HEK293 (cell line): ENCODE measurements at regions not wholly inside any gene's neighbourhood (a gene's known extent, or its start where the extent isn't known, plus 50 kb on each side); places are given as distances from the start of the nearest gene placed in this dataset.

Experiments used
- CTCF ChIA-PET: fragments of 350-600 bp; formaldehyde crosslinking; extraction: SDS; loops from one replicate; lab custom pipeline; 2021; ENCODE audit warnings: antibody characterized with exemption; lab: Yijun Ruan, JAX
- POLR2A ChIA-PET: fragments of 300-600 bp; formaldehyde crosslinking; extraction: SDS; loops from one replicate; lab custom pipeline; 2020; ENCODE audit warnings: antibody characterized with exemption, inconsistent platforms; lab: Yijun Ruan, JAX
- H3K27ac ChIP-seq: fragments of 200-500 bp; sonication (Bioruptor generic); 2 replicates; pipeline ENCODE4 v1.5.1; 2014; ENCODE audit warnings: low read depth, low read length, control low read depth, inconsistent platforms; ENCODE audit errors: extremely low read depth
- H3K36me3 ChIP-seq, 2 experiments: fragments of 200-500 bp in 1 of 2; sonication (Bioruptor generic) in 1 of 2; 1 replicate in 1 of 2; 2 replicates in 1 of 2; pipeline ENCODE4 v1.5.1; 2014 to 2017; ENCODE audit warnings: inconsistent platforms in 2 of 2, low read length in 2 of 2; ENCODE audit not compliant: control insufficient read depth in 2 of 2, insufficient read depth in 1 of 2
- H3K4me1 ChIP-seq: fragments of 200-500 bp; sonication (Bioruptor generic); 2 replicates; pipeline ENCODE4 v1.5.1; 2014; ENCODE audit warnings: mild to moderate bottlenecking, low read length, inconsistent platforms; ENCODE audit not compliant: control insufficient read depth, insufficient read depth
- H3K4me3 ChIP-seq: 2 replicates; pipeline ENCODE4 v1.5.1; 2011; ENCODE audit warnings: low read depth, mild to moderate bottlenecking, control low read depth, low read length, moderate library complexity
- H3K9me3 ChIP-seq: fragments of 200-500 bp; sonication (Bioruptor generic); 2 replicates; pipeline ENCODE4 v1.5.1; 2014; ENCODE audit warnings: low read depth, low read length, inconsistent platforms; ENCODE audit not compliant: control insufficient read depth, insufficient read depth
- BCL6B ChIP-seq: fragments of 450-650 bp; formaldehyde crosslinking; IDR thresholded peaks from 2 replicates; pipeline ENCODE4 v1.5.1; 2017; ENCODE audit warnings: missing biosample characterization, missing genetic modification characterization
- GLIS1 ChIP-seq: fragments of 450-650 bp; formaldehyde crosslinking; IDR thresholded peaks from 2 replicates; pipeline ENCODE4 v1.5.1; 2016; ENCODE audit warnings: missing biosample characterization, missing genetic modification characterization
- PRDM10 ChIP-seq: fragments of 450-650 bp; formaldehyde crosslinking; IDR thresholded peaks from 2 replicates; pipeline ENCODE4 v1.5.1; 2016; ENCODE audit warnings: missing biosample characterization, missing genetic modification characterization
- SALL2 ChIP-seq: fragments of 450-650 bp; formaldehyde crosslinking; IDR thresholded peaks from 2 replicates; pipeline ENCODE4 v1.5.0; 2017; ENCODE audit warnings: missing biosample characterization, mild to moderate bottlenecking, missing genetic modification characterization, borderline replicate concordance
- SP3 ChIP-seq: fragments of 450-650 bp; formaldehyde crosslinking; IDR thresholded peaks from 2 replicates; pipeline ENCODE4 v1.5.1; 2016; ENCODE audit warnings: missing biosample characterization, missing genetic modification characterization
- WT1 ChIP-seq: fragments of 450-650 bp; formaldehyde crosslinking; IDR thresholded peaks from 2 replicates; pipeline ENCODE4 v1.5.1; 2016; ENCODE audit warnings: missing biosample characterization, missing genetic modification characterization
- ZBTB10 ChIP-seq: fragments of 450-650 bp; formaldehyde crosslinking; IDR thresholded peaks from 2 replicates; pipeline ENCODE4 v1.5.1; 2016; ENCODE audit warnings: missing biosample characterization, missing genetic modification characterization
- ZBTB11 ChIP-seq: fragments of 450-650 bp; formaldehyde crosslinking; conservative IDR thresholded peaks from 2 replicates; pipeline ENCODE4 v1.5.1; 2016; ENCODE audit warnings: low read depth, missing biosample characterization, missing genetic modification characterization
- ZBTB48 ChIP-seq: fragments of 450-650 bp; formaldehyde crosslinking; IDR thresholded peaks from 2 replicates; pipeline ENCODE4 v1.5.1; 2016; ENCODE audit warnings: missing biosample characterization, missing genetic modification characterization
- ZNF138 ChIP-seq: fragments of 450-650 bp; formaldehyde crosslinking; IDR thresholded peaks from 2 replicates; pipeline ENCODE4 v1.5.1; 2016; ENCODE audit warnings: missing biosample characterization, missing genetic modification characterization, borderline replicate concordance
- ZNF555 ChIP-seq: fragments of 450-650 bp; formaldehyde crosslinking; conservative IDR thresholded peaks from 2 replicates; pipeline ENCODE4 v1.5.1; 2017; ENCODE audit warnings: missing biosample characterization, mild to moderate bottlenecking, missing genetic modification characterization, inconsistent platforms
- ZNF670 ChIP-seq: fragments of 450-650 bp; formaldehyde crosslinking; IDR thresholded peaks from 2 replicates; pipeline ENCODE4 v1.5.1; 2016; ENCODE audit warnings: missing biosample characterization, missing genetic modification characterization, low read depth
- ZNF837 ChIP-seq: fragments of 450-650 bp; formaldehyde crosslinking; IDR thresholded peaks from 2 replicates; pipeline ENCODE4 v1.5.1; 2016; ENCODE audit warnings: missing biosample characterization, missing genetic modification characterization
- ZSCAN23 ChIP-seq: fragments of 450-650 bp; formaldehyde crosslinking; IDR thresholded peaks from 2 replicates; pipeline ENCODE4 v1.5.1; 2016; ENCODE audit warnings: missing biosample characterization, missing genetic modification characterization

GRCh38 chr20:40957265-40957760 lies 71.3 kb upstream of the TOP1 start:
- no peak overlapping the region for H3K4me3 ChIP-seq
- no peaks in the 10 kb centered on the region for H3K4me1 ChIP-seq
- POLR2A ChIA-PET: no interaction called here
- TF ChIP-seq ZBTB10 (tag by site-specific recombination) (no peak), ZBTB11 (tag by site-specific recombination) (no peak), ZNF138 (tag by site-specific recombination) (no peak), ZBTB48 (tag by site-specific recombination) (no peak), SALL2 (tag by site-specific recombination) (no peak), SP3 (tag by site-specific recombination) (no peak), ZNF837 (tag by site-specific recombination) (no peak), ZNF670 (tag by site-specific recombination) (no peak), ZSCAN23 (tag by site-specific recombination) (no peak)
- CTCF ChIA-PET: interaction anchor here (0.5 to 1.4 kb wide), 4 partner anchors 11 to 1668 kb away, joined by 3 to 4 read pairs (median 3); no protein-coding TSS in a partner anchor
- H3K9me3 ChIP-seq: no peaks in the 10 kb centered on the region
- H3K27ac ChIP-seq: no peak overlapping the region
- no peaks in the 10 kb centered on the region for H3K36me3 ChIP-seq

GRCh38 chr20:40958598-40958997 lies 70.0 kb upstream of the TOP1 start:
- no peaks in the 10 kb centered on the region for H3K36me3 ChIP-seq
- H3K4me1 ChIP-seq: no peaks in the 10 kb centered on the region
- ChIA-PET CTCF (interaction anchor here (0.6 to 1.1 kb wide), 2 partner anchors 12 to 217 kb away, joined by 3 to 5 read pairs; no protein-coding TSS in a partner anchor), POLR2A (no interaction called here)
- no peak overlapping the region for H3K4me3 ChIP-seq
- no peak overlapping the region for H3K27ac ChIP-seq
- TF ChIP-seq ZNF555 (no peak), PRDM10 (tag by site-specific recombination) (peak; percentile 26; the same call in 1 of the 2 replicates), GLIS1 (peak; percentile 50), WT1 (peak; percentile 56; the same call in 1 of the 2 replicates), BCL6B (no peak)
- no peaks in the 10 kb centered on the region for H3K9me3 ChIP-seq
